GM21381 (cell line): ENCODE measurements at regions not wholly inside any gene's neighbourhood (a gene's known extent, or its start where the extent isn't known, plus 50 kb on each side); places are given as distances from the start of the nearest gene placed in this dataset.

Experiments
- ATAC-seq: cut with Tn5 transposase; IDR thresholded peaks from one replicate; pipeline ENCODE4 v1.9.1; 2021; ENCODE audit warnings: mild to moderate bottlenecking, moderate library complexity; ENCODE audit not compliant: unreplicated experiment

DNA sequence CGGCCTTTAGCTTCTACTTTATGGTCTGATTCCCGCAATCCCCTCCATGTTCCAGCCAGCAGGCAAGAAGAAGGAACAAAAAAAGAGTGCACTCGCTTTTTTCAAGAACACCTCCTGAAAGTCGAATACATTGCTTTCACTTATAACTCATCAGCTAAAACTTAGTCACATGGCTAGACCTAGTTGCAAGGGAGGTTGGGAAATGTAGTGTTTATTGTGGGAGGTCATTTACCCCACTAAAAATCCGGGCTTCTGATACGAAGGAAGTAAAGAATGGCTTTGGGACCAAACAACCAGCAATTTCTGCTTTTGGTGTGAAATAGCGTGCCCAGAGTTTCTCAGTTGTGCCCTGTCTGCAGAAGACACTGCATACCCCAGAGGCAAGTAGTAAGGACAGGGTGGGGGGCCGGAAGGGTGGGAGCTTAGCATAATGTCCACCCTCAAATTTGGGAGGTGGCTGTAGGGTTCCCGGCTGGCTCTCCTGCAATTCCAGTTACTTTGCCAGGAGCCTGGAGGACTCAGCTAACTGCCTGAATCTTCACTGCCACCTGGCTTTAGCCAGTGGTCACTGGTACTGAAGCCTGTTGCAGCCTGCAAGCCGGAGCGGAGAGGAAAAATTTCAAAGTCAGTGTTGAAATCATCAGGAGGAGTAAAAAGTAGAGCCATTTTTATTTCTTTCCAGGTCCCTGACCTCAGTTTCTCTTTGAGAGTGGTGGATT is 57.7 kb upstream of the F3 start:
- ATAC-seq, result no peak

DNA sequence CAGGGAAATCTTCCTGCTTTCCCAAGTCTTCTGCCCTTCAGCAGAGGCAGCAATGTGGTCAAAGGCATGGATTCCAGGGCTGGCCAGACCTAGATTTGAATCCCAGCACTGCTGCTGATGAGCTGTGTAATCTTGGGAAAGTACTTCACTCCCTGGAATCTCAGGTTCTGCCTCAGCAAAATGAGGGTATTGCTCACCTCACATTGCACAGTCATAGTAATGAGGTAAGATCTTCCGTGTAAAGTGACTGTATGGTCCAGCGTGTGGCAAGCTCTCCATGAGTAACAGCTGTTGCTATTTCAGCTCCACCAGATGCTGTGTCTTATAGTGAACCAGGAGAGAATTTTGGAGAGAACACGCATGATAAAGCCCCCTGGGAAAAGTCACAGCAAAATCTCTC is 56.1 kb upstream of the F3 start:
- no peak for ATAC-seq

DNA sequence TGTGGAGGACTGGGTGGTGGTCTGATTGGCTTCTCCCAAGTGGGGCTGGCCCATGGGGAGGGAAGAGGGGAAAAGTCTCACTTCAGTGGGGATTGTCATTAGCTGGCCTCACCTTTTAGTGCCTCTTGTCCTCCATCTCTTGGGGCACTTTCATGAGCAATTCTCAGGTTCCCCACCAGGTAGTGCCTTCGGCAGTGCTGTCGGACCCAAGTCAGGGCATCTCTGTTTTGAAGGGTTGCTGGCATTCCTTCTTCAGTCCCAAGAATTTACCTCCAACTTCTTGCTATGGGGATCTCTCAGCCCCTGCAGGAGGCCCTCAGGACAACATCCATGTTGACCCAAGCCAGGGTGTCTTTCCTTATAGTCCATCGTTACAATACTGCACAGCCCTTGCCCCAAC is 54.7 kb upstream of the F3 start:
- no peak for ATAC-seq

DNA sequence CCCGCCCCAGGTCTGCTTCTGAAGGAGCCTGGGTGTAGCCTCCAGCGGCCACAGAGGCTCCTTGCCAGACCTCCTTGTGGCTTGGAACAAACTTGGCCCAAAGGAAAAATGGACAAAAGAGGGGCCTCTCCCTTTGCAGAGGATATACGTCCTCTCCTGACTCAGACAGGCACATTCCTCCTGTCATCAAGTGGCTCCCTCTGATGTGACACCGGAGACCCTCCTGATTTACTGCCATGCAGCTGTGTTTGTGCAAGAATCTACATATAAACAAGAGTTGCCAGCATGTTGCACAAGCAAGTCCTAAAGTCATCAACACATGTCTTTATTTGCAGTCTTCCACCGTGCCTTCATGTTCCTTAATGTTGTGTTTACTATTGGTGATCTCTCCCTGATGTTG is 54.1 kb upstream of the F3 start:
- no peak for ATAC-seq

DNA sequence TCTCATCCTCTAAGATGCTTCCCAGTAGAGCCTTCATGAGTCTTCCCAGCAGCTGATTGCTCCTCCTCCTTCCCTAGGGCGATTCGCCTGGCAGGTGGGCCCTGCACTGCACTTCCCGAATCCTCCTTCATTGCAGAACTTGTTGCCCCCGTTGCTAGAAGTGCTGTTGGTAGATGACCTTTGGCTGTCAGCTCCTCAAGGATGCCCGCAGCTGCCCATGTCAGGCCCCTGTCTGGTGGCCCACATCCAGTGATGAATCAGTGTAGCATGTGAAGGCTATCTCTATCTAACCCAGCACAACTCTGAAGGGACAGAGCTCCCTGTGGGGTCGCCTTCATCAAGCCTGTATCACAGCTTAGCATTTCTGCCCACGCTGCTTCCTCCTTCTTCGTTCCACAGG is 52.1 kb upstream of the F3 start:
- no peak for ATAC-seq

DNA sequence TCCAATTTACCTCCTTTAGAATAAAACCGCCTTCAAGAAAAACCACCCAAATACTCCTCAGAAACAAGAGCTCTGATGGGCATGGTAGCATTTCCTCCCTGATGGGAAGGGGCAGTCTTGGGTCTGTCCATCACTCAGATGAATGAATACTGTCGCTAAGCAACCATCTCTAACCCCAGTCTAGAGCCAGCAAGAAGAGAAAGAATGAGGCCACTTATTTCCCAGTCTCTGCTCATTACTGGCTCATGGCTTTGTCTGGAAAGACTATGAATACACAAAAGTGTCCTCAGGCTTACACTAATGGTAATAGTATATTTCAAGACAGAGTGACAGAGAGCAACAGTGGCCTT is 51.0 kb upstream of the F3 start:
- no peak for ATAC-seq

DNA sequence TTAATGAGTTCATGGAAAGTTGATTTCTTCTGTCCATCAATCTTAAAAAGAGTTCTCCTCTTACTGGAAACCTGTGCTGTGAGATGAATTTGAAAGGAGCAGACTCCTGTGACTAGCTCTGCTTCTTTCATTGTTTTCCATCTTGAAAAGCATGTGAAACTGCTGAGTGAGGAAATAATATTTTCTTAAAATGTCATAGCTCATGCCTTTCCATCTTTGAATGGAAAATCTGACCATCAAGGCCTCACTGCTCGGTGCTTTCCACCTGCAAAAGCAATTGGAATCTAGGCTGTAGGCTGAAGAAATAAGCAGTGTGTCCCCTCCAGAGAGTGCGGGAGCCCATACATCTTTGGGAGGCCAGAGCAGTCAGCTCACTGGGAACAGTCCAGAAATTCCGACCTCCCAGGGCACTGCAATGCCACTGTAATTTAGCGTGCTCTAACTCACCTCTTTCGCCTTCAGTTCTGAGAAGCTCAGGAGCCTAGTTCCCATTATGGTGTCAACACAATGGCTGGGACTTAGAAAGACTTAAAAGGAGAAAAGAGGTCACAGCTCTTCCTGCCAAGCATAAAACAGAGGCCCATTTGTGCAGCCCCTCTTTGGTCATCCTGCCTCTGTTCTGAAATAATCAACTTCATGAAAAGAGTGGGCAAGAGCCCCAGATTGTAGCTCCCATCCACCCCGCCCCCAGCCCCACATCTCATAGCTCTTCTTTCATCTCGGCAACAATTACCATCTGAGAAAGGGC is 50.4 kb upstream of the F3 start:
- no peak for ATAC-seq
